SU-DHL-6 (cell line): ENCODE measurements at regions not wholly inside any gene's neighbourhood (a gene's known extent, or its start where the extent isn't known, plus 50 kb on each side); places are given as distances from the start of the nearest gene placed in this dataset.

Experiments
- CTCF ChIP-seq: fragments of 200-600 bp; sonication (generic); IDR thresholded peaks from one replicate; pipeline ENCODE4 v1.5.1; 2017; ENCODE audit warnings: antibody characterized with exemption, mild to moderate bottlenecking, low read length, moderate library complexity; ENCODE audit not compliant: insufficient read depth, poor library complexity, severe bottlenecking
- EZH2phosphoT487 ChIP-seq: fragments of 200-600 bp; sonication (generic), shearing (Covaris generic); conservative IDR thresholded peaks from 2 replicates; pipeline ENCODE4 v1.6.1; 2018; ENCODE audit warnings: mild to moderate bottlenecking, antibody characterized with exemption, low read length, moderate library complexity, mixed read lengths

- no peak for TF ChIP-seq CTCF
- TF ChIP-seq EZH2phosphoT487: no peak
Observed at GRCh38 chr6:120965814-120966213, 368.5 kb downstream of the TBC1D32 start.
